ENCODE measurements at regions not wholly inside any gene's neighbourhood (a gene's known extent, or its start where the extent isn't known, plus 50 kb on each side); places are given as distances from the start of the nearest gene placed in this dataset.

- TF ChIP-seq CTCF (IDR thresholded peaks at IDR 0.05) (no peak), POLR2A (IDR thresholded peaks at IDR 0.05) (no peak)
These were observed 968.7 kb upstream of the SLC10A2 start for GRCh38 chr13:104034891-104035290.

All from right lobe of liver (tissue), 4 donors.